ENCODE measurements at regions not wholly inside any gene's neighbourhood (a gene's known extent, or its start where the extent isn't known, plus 50 kb on each side); places are given as distances from the start of the nearest gene placed in this dataset.
A peak's percentile ranks its signal among the peaks of the same experiment; 100 is the strongest.

- DNase-seq (ENCODE audit: low read depth, low spot score): no peak
Observed at GRCh38 chr15:101590785-101591184, 61.4 kb downstream of the TM2D3 start.

- DNase-seq (ENCODE audit: low read depth, low spot score): no peak
Observed at GRCh38 chr15:101583284-101583683, 68.9 kb downstream of the TM2D3 start.

GRCh38 chr15:101580431-101580830, 71.8 kb downstream of the TM2D3 start:
- DNase-seq (ENCODE audit: low read depth, low spot score): no peak

- peak; percentile 68 for DNase-seq (ENCODE audit: low read depth, low spot score)
Observed at GRCh38 chr15:101579631-101580163, 72.5 kb downstream of the TM2D3 start.

GRCh38 chr15:101578443-101578894, 73.7 kb downstream of the TM2D3 start:
- DNase-seq (ENCODE audit: low read depth, low spot score): no peak

- no peak for DNase-seq (ENCODE audit: low read depth, low spot score)
Observed at GRCh38 chr15:101573951-101574350, 78.2 kb downstream of the TM2D3 start.

GRCh38 chr15:101570241-101570640, 80.7 kb upstream of the PCSK6 start:
- no peak for DNase-seq (ENCODE audit: low read depth, low spot score)

GRCh38 chr15:101568821-101569555, 79.5 kb upstream of the PCSK6 start:
- DNase-seq (ENCODE audit: low read depth, low spot score): no peak

GRCh38 chr15:101568309-101568708, 78.8 kb upstream of the PCSK6 start:
- DNase-seq (ENCODE audit: low read depth, low spot score): no peak

- no peak for DNase-seq (ENCODE audit: low read depth, low spot score)
Observed at GRCh38 chr15:101566748-101567488, 77.4 kb upstream of the PCSK6 start.

GRCh38 chr15:101565377-101565776, 75.9 kb upstream of the PCSK6 start:
- no peak for DNase-seq (ENCODE audit: low read depth, low spot score)

GRCh38 chr15:101563176-101563796, 73.8 kb upstream of the PCSK6 start:
- DNase-seq (ENCODE audit: low read depth, low spot score): no peak

- DNase-seq (ENCODE audit: low read depth, low spot score): no peak
Observed at GRCh38 chr15:101562428-101563059, 73.0 kb upstream of the PCSK6 start.

GRCh38 chr15:101561584-101561906, 72.0 kb upstream of the PCSK6 start:
- DNase-seq (ENCODE audit: low read depth, low spot score): no peak

- no peak for DNase-seq (ENCODE audit: low read depth, low spot score)
Observed at GRCh38 chr15:101560722-101561583, 71.4 kb upstream of the PCSK6 start.

GRCh38 chr15:101559952-101560351, 70.4 kb upstream of the PCSK6 start:
- DNase-seq (ENCODE audit: low read depth, low spot score): no peak

GRCh38 chr15:101558221-101558941, 68.9 kb upstream of the PCSK6 start:
- no peak for DNase-seq (ENCODE audit: low read depth, low spot score)

- DNase-seq (ENCODE audit: low read depth, low spot score): no peak
Observed at GRCh38 chr15:101556273-101556672, 66.8 kb upstream of the PCSK6 start.

- DNase-seq (ENCODE audit: low read depth, low spot score): no peak
Observed at GRCh38 chr15:101554115-101554915, 64.8 kb upstream of the PCSK6 start.
